ENCODE measurements at regions not wholly inside any gene's neighbourhood (a gene's known extent, or its start where the extent isn't known, plus 50 kb on each side); places are given as distances from the start of the nearest gene placed in this dataset.

GRCh38 chrX:25618248-25618647, 519.9 kb upstream of the MAGEB18 start:
- intact Hi-C loops (cut with DNase I): no loop called here
- ATAC-seq: no peak
- TF ChIP-seq CTCF (IDR thresholded peaks at IDR 0.05) (no peak), POLR2A (IDR thresholded peaks at IDR 0.05) (no peak)
- H3K9me3 ChIP-seq: no peaks in the 10 kb centered on the region
- no peak for DNase-seq
- H3K4me1 ChIP-seq: no peaks in the 10 kb centered on the region
- H3K27ac ChIP-seq: no peak overlapping the region
- H3K36me3 ChIP-seq: no peaks in the 10 kb centered on the region
- WGBS (ENCODE audit: insufficient coverage, low coverage, low lambda C conversion rate, missing lambda C conversion rate): 42% methylated on average over 2 of the region's 4 CpGs
- no peak overlapping the region for H3K4me3 ChIP-seq
- H3K27me3 ChIP-seq: no peaks in the 10 kb centered on the region

GRCh38 chrX:25640276-25640675, 497.9 kb upstream of the MAGEB18 start:
- H3K4me1 ChIP-seq: no peaks in the 10 kb centered on the region
- H3K36me3 ChIP-seq: no peaks in the 10 kb centered on the region
- H3K27ac ChIP-seq: no peak overlapping the region
- no peak for TF ChIP-seq POLR2A (IDR thresholded peaks at IDR 0.05)
- TF ChIP-seq CTCF (IDR thresholded peaks at IDR 0.05): no peak
- peaks cover 3 to 7% of the 10 kb centered on the region in 2 donors for H3K27me3 ChIP-seq
- no peaks in the 10 kb centered on the region for H3K9me3 ChIP-seq
- intact Hi-C loops (cut with DNase I): no loop called here
- H3K4me3 ChIP-seq: no peak overlapping the region
- DNase-seq (no peak), ATAC-seq (no peak)
- 9% methylated on average over 1 of the region's 1 CpG for WGBS (ENCODE audit: insufficient coverage, low coverage, low lambda C conversion rate, missing lambda C conversion rate)

DNA sequence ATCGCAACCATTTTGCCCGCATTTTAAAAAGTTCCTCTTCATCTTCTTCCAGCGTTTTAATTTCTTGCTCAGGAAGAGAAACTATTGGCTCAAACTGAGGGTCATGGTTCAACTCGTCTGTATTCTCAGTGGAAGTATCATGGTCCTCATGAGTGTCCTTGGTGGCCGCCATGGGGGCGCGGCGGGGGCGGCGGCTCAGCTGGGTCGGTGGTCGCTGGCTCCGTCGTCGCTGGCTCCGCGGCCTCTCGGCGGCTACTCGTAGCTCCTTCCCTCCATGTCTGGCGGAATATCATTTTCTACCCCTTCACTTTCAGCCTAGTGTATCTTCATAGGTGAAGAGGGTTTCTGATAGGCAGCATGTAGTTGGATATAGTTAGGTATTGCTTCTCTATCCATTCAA, 492.0 kb upstream of the MAGEB18 start:
- DNase-seq: no peak
- Histone ChIP-seq H3K27ac (no peak overlapping the region), H3K4me1 (no peaks in the 10 kb centered on the region), H3K36me3 (no peaks in the 10 kb centered on the region), H3K9me3 (no peaks in the 10 kb centered on the region), H3K27me3 (peaks cover 0 to 3% of the 10 kb centered on the region in 2 donors), H3K4me3 (no peak overlapping the region)
- 63% methylated on average over 7 of the region's 21 CpGs for WGBS (ENCODE audit: insufficient coverage, low coverage, low lambda C conversion rate, missing lambda C conversion rate)
- TF ChIP-seq POLR2A (IDR thresholded peaks at IDR 0.05) (no peak), CTCF (IDR thresholded peaks at IDR 0.05) (no peak)
- ATAC-seq: no peak
- intact Hi-C loops (cut with DNase I): no loop called here

DNA sequence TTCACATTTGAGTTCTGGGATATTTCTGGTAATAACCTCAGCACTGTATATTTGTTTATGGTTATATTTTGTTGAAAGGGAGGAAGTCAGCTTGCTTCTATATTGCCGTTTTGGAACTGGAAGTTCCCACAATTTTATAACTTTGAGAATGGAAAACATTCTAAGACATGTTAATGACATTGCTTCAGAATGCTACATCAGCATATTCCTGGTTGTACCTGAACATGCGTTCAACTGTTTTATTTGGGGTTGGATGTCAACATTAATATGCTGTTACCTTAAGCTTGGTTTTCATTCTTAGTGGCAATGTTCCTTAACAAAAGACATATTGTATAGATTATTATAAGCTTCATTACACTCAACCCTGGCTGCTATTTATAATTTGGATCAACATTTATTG, 489.4 kb upstream of the MAGEB18 start:
- Histone ChIP-seq H3K4me1 (no peaks in the 10 kb centered on the region), H3K27ac (no peak overlapping the region), H3K27me3 (no peaks in the 10 kb centered on the region), H3K4me3 (no peak overlapping the region), H3K9me3 (no peaks in the 10 kb centered on the region), H3K36me3 (no peaks in the 10 kb centered on the region)
- ATAC-seq: no peak
- no peak for TF ChIP-seq CTCF (IDR thresholded peaks at IDR 0.05)
- no peak for TF ChIP-seq POLR2A (IDR thresholded peaks at IDR 0.05)
- WGBS (ENCODE audit: insufficient coverage, low coverage, low lambda C conversion rate, missing lambda C conversion rate): 43% methylated on average over 2 of the region's 2 CpGs
- no peak for DNase-seq
- intact Hi-C loops (cut with DNase I): no loop called here

DNA sequence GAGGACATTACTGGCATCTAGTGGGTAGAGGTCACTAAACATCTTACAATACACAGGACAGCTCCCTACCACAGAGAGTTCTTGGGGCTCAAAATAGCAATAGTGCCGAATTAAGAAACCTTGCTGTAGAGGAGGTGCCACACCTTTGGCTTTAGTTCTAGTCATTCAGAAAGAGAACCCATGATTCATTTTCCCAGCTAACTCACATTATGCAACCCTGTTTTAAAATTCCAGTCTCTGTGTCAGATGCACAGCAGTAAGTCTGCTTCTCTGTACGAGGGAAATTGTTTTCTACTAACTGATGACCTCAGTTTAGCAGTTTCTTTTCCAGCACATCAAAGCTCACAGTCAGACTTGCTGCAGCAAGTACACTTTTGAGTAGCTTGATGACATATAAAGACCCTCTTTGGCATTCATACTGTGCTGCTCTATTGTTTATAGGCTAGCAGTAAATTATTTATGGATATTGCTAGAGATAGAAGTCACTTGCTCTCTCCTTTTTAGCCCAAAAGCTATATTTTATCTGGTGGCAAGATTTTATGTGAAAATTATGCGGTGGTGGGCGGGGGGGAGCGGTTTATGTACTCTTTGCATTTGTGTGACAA, 487.8 kb upstream of the MAGEB18 start:
- no peak for DNase-seq
- no peaks in the 10 kb centered on the region for H3K36me3 ChIP-seq
- no peaks in the 10 kb centered on the region for H3K9me3 ChIP-seq
- intact Hi-C loops (cut with DNase I): no loop called here
- no peaks in the 10 kb centered on the region for H3K27me3 ChIP-seq
- H3K4me3 ChIP-seq: no peak overlapping the region
- no peak overlapping the region for H3K27ac ChIP-seq
- no peak for TF ChIP-seq CTCF (IDR thresholded peaks at IDR 0.05)
- TF ChIP-seq POLR2A (IDR thresholded peaks at IDR 0.05): no peak
- ATAC-seq: no peak
- WGBS (ENCODE audit: insufficient coverage, low coverage, low lambda C conversion rate, missing lambda C conversion rate): 37% methylated on average over 4 of the region's 5 CpGs
- H3K4me1 ChIP-seq: no peaks in the 10 kb centered on the region

All from right lobe of liver (tissue), 6 donors.